GM06990 (cell line): ENCODE measurements at regions not wholly inside any gene's neighbourhood (a gene's known extent, or its start where the extent isn't known, plus 50 kb on each side); places are given as distances from the start of the nearest gene placed in this dataset.

Source experiments
- DNase-seq: peaks from one replicate; pipeline ENCODE4 v3.0.0-alpha.2; 2011; ENCODE audit not compliant: insufficient read length; ENCODE audit errors: extremely low read depth
- H3K27me3 ChIP-seq: replicated peaks from 2 replicates; pipeline ENCODE4 v1.6.0; 2011; ENCODE audit warnings: low read length; ENCODE audit not compliant: control insufficient read depth, insufficient read depth
- H3K36me3 ChIP-seq: 2 replicates; pipeline ENCODE4 v1.5.1; 2011; ENCODE audit warnings: low read length; ENCODE audit not compliant: control insufficient read depth, insufficient read depth
- H3K4me3 ChIP-seq: replicated peaks from 2 replicates; pipeline ENCODE4 v1.5.1; 2011; ENCODE audit warnings: low read depth, mild to moderate bottlenecking, control low read depth, low read length
- CTCF ChIP-seq: IDR thresholded peaks from 2 replicates; pipeline ENCODE4 v1.5.1; 2011; ENCODE audit warnings: low read length, control low read depth, mild to moderate bottlenecking, inconsistent platforms; ENCODE audit not compliant: insufficient read depth, poor library complexity, severe bottlenecking

- DNase-seq: no peak
- no peaks in the 10 kb centered on the region; the same call in 1 of the 2 replicates for H3K27me3 ChIP-seq
- TF ChIP-seq CTCF: no peak
These were observed 220.1 kb upstream of the C14orf180 start for GRCh38 chr14:104359301-104359968.

GRCh38 chr14:104359969-104360442, 219.6 kb upstream of the C14orf180 start:
- H3K36me3 ChIP-seq: no peaks in the 10 kb centered on the region
- DNase-seq: no peak
- H3K27me3 ChIP-seq: no peaks in the 10 kb centered on the region; the same call in 1 of the 2 replicates
- no peak for TF ChIP-seq CTCF
- no peak overlapping the region for H3K4me3 ChIP-seq

More at GRCh38 chr14:104359301-104359968, 220.1 kb upstream of the C14orf180 start:
- Histone ChIP-seq H3K36me3 (no peaks in the 10 kb centered on the region), H3K4me3 (no peak overlapping the region)

GRCh38 chr14:104360501-104360900, 219.1 kb upstream of the C14orf180 start:
- no peak for TF ChIP-seq CTCF
- H3K27me3 ChIP-seq: no peaks in the 10 kb centered on the region; the same call in 1 of the 2 replicates
- H3K4me3 ChIP-seq: no peak overlapping the region
- no peaks in the 10 kb centered on the region for H3K36me3 ChIP-seq
- no peak for DNase-seq

DNA sequence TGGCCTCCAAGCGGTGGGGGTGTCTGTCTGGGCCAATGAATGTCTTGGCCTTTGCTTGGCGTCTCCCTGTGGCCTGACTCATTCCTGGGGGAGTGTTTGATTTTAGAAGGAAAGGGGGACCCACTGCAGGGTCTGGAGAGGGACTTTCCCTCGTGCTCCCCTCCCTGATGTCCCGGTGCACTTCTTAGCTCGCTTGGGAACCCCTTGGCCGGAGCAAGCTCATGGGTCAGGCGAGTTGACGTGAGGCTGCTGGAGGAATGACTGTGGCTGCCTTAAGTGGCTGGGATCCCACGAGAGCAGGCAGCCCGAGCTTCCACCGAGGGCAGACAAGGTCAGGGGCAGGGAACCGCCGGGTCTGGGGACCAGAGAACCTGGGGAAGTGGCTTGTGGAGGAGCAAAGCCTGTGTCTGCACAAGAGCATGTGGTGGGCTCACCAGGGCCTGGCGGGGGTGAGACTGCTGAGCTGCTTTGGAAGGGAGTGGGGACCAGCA, 218.4 kb upstream of the C14orf180 start:
- Histone ChIP-seq H3K27me3 (no peaks in the 10 kb centered on the region; the same call in 1 of the 2 replicates), H3K36me3 (no peaks in the 10 kb centered on the region), H3K4me3 (no peak overlapping the region)
- no peak for DNase-seq
- no peak for TF ChIP-seq CTCF

DNA sequence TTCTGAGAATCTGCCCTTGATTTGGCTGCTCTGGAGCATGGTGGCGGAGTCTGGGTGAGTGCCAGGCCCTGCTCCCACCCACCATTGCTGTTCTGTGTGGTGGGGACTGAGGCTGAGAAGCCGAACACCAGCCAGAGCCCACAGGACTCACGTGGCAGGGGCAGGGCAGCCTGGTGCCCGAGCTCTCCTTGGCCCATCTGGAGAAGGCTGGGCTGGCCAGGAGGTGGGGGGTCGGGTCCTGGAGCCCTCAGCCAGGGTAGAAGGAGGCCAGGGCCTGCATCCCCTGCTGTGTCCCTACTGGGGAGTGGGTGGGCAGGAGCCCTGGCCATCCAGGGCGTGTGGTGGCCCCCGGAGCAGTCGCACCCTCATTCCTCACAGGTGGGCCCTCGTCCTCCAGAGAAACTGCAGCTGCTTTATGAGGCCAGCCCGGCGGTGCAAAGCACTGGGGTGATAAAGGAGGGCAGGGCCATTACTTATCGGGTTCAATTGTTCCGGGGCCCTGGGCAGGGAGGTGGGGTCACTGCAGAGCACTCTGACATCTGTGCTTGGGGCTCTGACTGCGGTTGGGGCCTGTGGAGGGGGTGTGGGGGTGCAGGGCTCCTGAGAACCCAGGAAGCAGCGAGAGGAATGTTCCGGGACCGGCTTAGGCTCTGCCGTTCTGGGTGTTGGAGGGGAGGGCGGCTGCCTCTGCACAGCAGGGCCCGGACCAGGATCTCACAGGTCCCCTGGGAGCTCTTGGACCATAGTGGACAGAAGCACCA, 217.5 kb upstream of the C14orf180 start:
- no peak for DNase-seq
- Histone ChIP-seq H3K27me3 (no peaks in the 10 kb centered on the region; the same call in 1 of the 2 replicates), H3K4me3 (no peak overlapping the region), H3K36me3 (no peaks in the 10 kb centered on the region)
- no peak for TF ChIP-seq CTCF
